ENCODE measurements at regions not wholly inside any gene's neighbourhood (a gene's known extent, or its start where the extent isn't known, plus 50 kb on each side); places are given as distances from the start of the nearest gene placed in this dataset.

- DNase-seq = no peak
- Mint-ChIP-seq H3K36me3 (ENCODE audit: low read depth) (no peaks in the 10 kb centered on the region), H3K27me3 (peaks cover 11% of the 10 kb centered on the region), H3K4me3 (no peak overlapping the region), H3K4me1 (no peaks in the 10 kb centered on the region), H3K27ac (no peak overlapping the region), H3K9me3 (no peaks in the 10 kb centered on the region)
- intact Hi-C loops (cut with micrococcal nuclease) = no loop called here
These were observed 87.7 kb upstream of the COCH start for GRCh38 chr14:30786701-30787100.

GRCh38 chr14:30790827-30791226 is 83.5 kb upstream of the COCH start:
- Mint-ChIP-seq H3K9me3 (no peaks in the 10 kb centered on the region), H3K4me3 (no peak overlapping the region), H3K27ac (no peak overlapping the region), H3K4me1 (no peaks in the 10 kb centered on the region), H3K36me3 (ENCODE audit: low read depth) (no peaks in the 10 kb centered on the region), H3K27me3 (peaks cover 10% of the 10 kb centered on the region)
- no peak for DNase-seq
- intact Hi-C loops (cut with micrococcal nuclease) = no loop called here

- Mint-ChIP-seq H3K27ac (no peak overlapping the region), H3K4me1 (no peaks in the 10 kb centered on the region), H3K36me3 (ENCODE audit: low read depth) (no peaks in the 10 kb centered on the region), H3K27me3 (peaks cover 10% of the 10 kb centered on the region), H3K9me3 (no peaks in the 10 kb centered on the region), H3K4me3 (no peak overlapping the region)
- DNase-seq = no peak
- intact Hi-C loops (cut with micrococcal nuclease) = no loop called here
These were observed 82.6 kb upstream of the COCH start for GRCh38 chr14:30791522-30792351.

- Mint-ChIP-seq H3K36me3 (ENCODE audit: low read depth) (no peaks in the 10 kb centered on the region), H3K27me3 (peaks cover 11% of the 10 kb centered on the region), H3K9me3 (no peaks in the 10 kb centered on the region), H3K4me3 (no peak overlapping the region), H3K4me1 (no peaks in the 10 kb centered on the region), H3K27ac (no peak overlapping the region)
- DNase-seq = no peak
- intact Hi-C loops (cut with micrococcal nuclease) = no loop called here
These were observed 77.7 kb upstream of the COCH start for GRCh38 chr14:30796707-30797106.

GRCh38 chr14:30798516-30798915 is 75.8 kb upstream of the COCH start:
- no peaks in the 10 kb centered on the region for H3K9me3 Mint-ChIP-seq
- no peak for DNase-seq
- no peaks in the 10 kb centered on the region for H3K36me3 Mint-ChIP-seq (ENCODE audit: low read depth)
- H3K27me3 Mint-ChIP-seq = peaks cover 11% of the 10 kb centered on the region
- no peaks in the 10 kb centered on the region for H3K4me1 Mint-ChIP-seq
- no peak overlapping the region for H3K4me3 Mint-ChIP-seq
- no peak overlapping the region for H3K27ac Mint-ChIP-seq
- intact Hi-C loops (cut with micrococcal nuclease) = no loop called here

GRCh38 chr14:30798961-30799360 is 75.4 kb upstream of the COCH start:
- Mint-ChIP-seq H3K4me1 (no peaks in the 10 kb centered on the region), H3K27ac (no peak overlapping the region), H3K4me3 (no peak overlapping the region), H3K9me3 (no peaks in the 10 kb centered on the region), H3K27me3 (peaks cover 11% of the 10 kb centered on the region), H3K36me3 (ENCODE audit: low read depth) (no peaks in the 10 kb centered on the region)
- intact Hi-C loops (cut with micrococcal nuclease) = no loop called here
- no peak for DNase-seq

GRCh38 chr14:30799933-30800332 is 74.4 kb upstream of the COCH start:
- no peak for DNase-seq
- H3K9me3 Mint-ChIP-seq = no peaks in the 10 kb centered on the region
- intact Hi-C loops (cut with micrococcal nuclease) = no loop called here
- H3K27me3 Mint-ChIP-seq = peaks cover 11% of the 10 kb centered on the region
- no peak overlapping the region for H3K4me3 Mint-ChIP-seq
- no peaks in the 10 kb centered on the region for H3K4me1 Mint-ChIP-seq
- no peaks in the 10 kb centered on the region for H3K36me3 Mint-ChIP-seq (ENCODE audit: low read depth)
- H3K27ac Mint-ChIP-seq = no peak overlapping the region

- no peak overlapping the region for H3K4me3 Mint-ChIP-seq
- H3K27ac Mint-ChIP-seq = no peak overlapping the region
- H3K27me3 Mint-ChIP-seq = peaks cover 13% of the 10 kb centered on the region
- no peaks in the 10 kb centered on the region for H3K4me1 Mint-ChIP-seq
- H3K36me3 Mint-ChIP-seq (ENCODE audit: low read depth) = no peaks in the 10 kb centered on the region
- no peaks in the 10 kb centered on the region for H3K9me3 Mint-ChIP-seq
- intact Hi-C loops (cut with micrococcal nuclease) = no loop called here
- DNase-seq = no peak
These were observed 71.2 kb upstream of the COCH start for GRCh38 chr14:30803185-30803584.

- Mint-ChIP-seq H3K4me1 (no peaks in the 10 kb centered on the region), H3K27me3 (peaks cover 4% of the 10 kb centered on the region), H3K36me3 (ENCODE audit: low read depth) (no peaks in the 10 kb centered on the region), H3K9me3 (no peaks in the 10 kb centered on the region), H3K4me3 (no peak overlapping the region), H3K27ac (no peak overlapping the region)
- DNase-seq = no peak
- intact Hi-C loops (cut with micrococcal nuclease) = no loop called here
These were observed 69.1 kb upstream of the COCH start for GRCh38 chr14:30805284-30805683.

- Mint-ChIP-seq H3K36me3 (ENCODE audit: low read depth) (no peaks in the 10 kb centered on the region), H3K27ac (no peak overlapping the region), H3K4me1 (no peaks in the 10 kb centered on the region), H3K4me3 (no peak overlapping the region), H3K9me3 (no peaks in the 10 kb centered on the region), H3K27me3 (peaks cover 9% of the 10 kb centered on the region)
- DNase-seq = no peak
- intact Hi-C loops (cut with micrococcal nuclease) = no loop called here
These were observed 65.8 kb upstream of the COCH start for GRCh38 chr14:30808576-30808975.

- DNase-seq = peak; percentile 39
- Mint-ChIP-seq H3K9me3 (no peaks in the 10 kb centered on the region), H3K4me1 (no peaks in the 10 kb centered on the region), H3K27me3 (peaks cover 12% of the 10 kb centered on the region), H3K27ac (no peak overlapping the region), H3K4me3 (no peak overlapping the region), H3K36me3 (ENCODE audit: low read depth) (no peaks in the 10 kb centered on the region)
- intact Hi-C loops (cut with micrococcal nuclease) = no loop called here
These were observed 61.1 kb upstream of the COCH start for GRCh38 chr14:30813216-30813615.

- DNase-seq = no peak
- no peaks in the 10 kb centered on the region for H3K4me1 Mint-ChIP-seq
- intact Hi-C loops (cut with micrococcal nuclease) = no loop called here
- no peak overlapping the region for H3K4me3 Mint-ChIP-seq
- H3K27me3 Mint-ChIP-seq = peaks cover 7% of the 10 kb centered on the region
- H3K36me3 Mint-ChIP-seq (ENCODE audit: low read depth) = no peaks in the 10 kb centered on the region
- H3K27ac Mint-ChIP-seq = no peak overlapping the region
- H3K9me3 Mint-ChIP-seq = peaks cover 7% of the 10 kb centered on the region
These were observed 53.7 kb upstream of the COCH start for GRCh38 chr14:30820674-30821073.

GRCh38 chr14:30822080-30822571 is 52.2 kb upstream of the COCH start:
- no peaks in the 10 kb centered on the region for H3K36me3 Mint-ChIP-seq (ENCODE audit: low read depth)
- H3K27me3 Mint-ChIP-seq = peaks cover 3% of the 10 kb centered on the region
- H3K27ac Mint-ChIP-seq = no peak overlapping the region
- intact Hi-C loops (cut with micrococcal nuclease) = no loop called here
- peaks cover 7% of the 10 kb centered on the region for H3K9me3 Mint-ChIP-seq
- H3K4me3 Mint-ChIP-seq = no peak overlapping the region
- no peaks in the 10 kb centered on the region for H3K4me1 Mint-ChIP-seq
- DNase-seq = no peak
